C1 segment of cervical spinal cord (tissue), 14 donors: ENCODE measurements at regions not wholly inside any gene's neighbourhood (a gene's known extent, or its start where the extent isn't known, plus 50 kb on each side); places are given as distances from the start of the nearest gene placed in this dataset.

ENCODE experiments used
- DNase-seq, 14 donors: peaks; one replicate each; lab custom pipeline; 2025; lab: John Stamatoyannopoulos, UW

DNA sequence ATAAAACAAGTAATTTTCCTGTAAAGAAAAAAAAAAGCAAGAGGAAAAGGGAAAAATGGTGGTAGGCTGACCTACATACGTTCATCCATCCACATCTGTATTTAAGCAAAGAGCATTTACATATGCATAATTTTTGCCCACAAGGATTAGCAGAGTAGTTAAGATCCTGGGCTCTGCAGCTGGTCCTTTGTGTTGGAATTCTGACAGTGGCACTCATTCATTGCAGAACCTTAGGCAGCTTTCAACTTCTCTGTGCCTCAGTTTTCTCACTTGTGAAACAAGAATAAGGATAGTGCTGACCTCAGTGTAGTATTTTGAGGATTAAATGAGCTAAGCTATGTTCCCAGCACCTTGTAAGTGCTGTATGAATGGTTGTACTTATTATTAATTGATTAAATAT, 211.3 kb downstream of the ARL4C start:
- DNase-seq = no peak

DNA sequence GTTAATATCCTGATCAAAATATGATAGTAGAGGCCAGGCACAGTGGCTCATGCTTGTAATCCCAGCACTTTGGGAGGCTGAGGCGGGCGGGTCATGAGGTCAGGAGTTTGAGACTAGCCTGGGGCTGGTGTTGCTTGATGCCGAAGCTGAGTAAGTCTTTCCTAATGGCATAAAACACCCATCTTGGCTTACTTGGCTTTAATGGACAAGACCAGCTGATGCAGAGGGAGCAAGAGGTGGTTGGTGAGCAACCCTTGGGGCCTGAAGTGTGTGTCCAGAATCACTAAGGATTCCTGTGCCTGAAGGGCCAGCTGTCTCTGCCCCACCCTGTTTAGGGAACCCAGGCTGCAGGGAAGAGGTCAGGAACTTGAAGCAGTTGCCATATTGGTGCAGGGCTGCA, 217.2 kb downstream of the ARL4C start:
- DNase-seq = no peak

DNA sequence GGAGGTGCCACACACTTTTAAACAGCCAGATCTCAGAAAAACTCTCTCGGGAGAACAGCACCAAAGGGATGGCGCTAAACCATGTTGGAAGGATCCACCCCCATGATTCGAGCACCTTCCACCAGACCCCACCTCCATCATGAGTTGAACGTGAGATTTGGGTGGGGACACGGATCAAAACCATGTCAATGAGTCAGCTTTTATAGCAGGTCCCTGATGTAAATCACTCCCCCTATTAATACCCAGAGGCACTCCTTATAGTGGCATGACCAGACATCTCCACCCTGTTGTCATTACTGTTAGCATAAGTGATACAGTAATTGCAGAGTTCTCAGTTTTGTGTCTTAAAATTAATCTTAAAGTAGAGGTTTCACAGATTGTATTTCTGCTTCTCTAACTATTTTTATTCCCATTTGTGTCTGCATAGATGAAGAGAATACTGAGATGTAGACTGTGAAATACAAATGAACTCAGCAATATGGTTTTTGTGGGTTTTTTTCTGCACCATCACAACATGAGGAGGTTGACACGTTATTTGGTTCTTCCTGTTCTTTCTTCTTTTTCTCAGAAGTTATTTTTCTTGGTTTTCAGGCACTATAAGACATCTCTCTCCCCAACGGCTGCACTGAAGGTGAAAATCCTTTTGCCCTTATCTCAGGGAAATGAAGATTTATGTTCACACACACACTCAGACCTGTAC, 218.2 kb downstream of the ARL4C start:
- DNase-seq = no peak

DNA sequence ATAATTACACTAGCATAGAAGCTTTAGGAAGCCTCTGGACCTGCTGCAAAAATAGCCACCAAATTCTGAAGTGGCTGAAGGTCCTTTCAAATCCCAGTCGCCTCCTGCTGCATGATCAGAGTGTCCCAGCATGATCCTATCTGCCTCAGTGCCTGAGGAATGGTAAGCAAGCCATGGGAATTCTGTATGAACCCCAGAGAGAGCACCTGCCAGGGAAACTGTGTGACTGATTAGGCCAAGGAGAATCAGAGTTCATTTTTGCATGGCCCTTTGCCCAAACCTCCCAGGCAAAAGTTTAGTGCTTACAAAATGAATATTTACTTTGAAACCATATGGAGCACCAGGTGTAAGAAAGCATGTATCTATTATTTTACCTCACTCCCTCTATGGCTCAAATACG, 221.4 kb downstream of the ARL4C start:
- DNase-seq = no peak

DNA sequence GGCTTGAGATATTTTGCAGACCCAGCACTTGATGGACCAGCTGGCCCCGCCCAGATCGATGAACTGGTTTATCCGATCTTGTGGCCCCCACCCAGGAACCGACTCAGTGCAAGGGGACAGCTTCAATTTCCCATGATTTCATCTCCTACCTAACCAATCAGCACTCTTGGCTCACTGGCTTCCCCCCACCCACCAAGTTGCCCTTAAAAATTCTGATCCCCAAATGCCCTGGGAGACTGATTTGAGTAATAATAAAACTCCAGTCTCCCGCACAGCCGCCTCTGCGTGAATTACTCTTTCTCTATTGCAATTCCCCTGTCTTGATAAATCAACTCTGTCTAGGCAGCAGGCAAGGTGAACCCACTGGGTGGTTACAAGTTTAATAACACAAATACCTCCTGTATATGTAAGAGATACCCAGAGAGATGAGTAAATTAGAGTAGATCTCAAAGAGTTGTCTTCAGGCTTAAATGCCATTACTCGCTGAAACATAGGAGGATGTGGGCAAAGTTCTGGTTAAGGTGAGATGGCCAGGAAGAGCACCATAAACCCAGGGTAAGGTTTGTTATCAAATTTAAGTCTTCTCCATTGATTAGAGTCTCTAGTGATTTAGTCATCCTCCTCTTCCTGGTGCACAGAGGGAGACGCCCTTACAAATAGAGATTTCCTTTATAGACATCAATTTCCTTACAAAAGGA, 222.8 kb downstream of the ARL4C start:
- DNase-seq = no peak

DNA sequence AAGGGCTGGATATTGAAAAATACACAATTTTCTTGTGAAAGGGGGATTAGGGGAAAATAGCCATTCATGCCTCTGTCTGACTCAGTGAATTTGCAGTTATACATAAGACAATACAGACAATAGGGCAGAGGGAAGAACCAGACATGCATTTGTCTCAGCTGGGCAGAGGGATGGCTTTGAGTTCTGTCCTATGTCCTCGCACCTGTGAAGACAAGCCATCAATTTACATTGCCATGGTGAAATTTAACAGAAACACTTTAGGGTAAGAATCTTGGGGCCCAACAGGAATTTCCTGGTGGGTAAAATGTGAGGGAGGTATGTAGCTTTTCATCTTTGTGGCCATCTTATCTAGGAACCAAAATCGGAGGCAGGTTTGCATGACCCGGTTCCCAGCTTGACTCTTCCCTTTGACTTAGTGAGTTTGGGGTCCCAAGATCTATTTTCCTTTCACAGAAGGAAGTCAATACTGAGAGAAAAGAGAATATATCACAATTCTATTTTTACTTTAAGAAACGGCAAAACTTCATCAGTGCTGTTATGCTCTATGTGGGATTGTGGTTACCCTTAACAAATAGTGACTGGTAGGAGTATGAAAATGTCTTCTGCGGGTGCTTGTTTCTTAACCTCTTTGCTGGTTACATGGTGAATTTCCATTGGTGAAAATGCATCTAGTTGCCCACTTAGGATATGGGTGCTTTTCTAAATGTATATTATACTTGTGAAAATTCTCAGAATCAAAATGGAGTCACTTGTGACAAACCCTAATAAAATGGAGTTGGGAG, 221.8 kb downstream of the SPP2 start:
- DNase-seq = no peak

DNA sequence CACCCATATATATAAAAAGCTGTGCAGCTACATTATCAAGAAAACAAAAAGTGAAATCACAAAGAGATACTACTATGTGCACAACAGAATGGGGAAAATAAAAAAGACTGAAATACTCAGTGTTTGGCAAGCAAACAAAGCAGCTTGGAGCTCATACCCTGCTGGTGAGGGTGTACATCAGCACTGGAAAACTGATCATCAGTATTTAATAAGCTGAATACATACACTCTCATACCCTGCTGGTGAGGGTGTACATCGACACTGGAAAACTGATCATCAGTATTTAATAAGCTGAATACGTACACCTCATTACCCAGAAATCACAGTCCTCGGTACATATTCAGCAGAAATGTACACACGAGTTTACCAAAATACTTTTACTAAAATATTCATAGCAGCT, 220.8 kb downstream of the SPP2 start:
- DNase-seq = no peak

DNA sequence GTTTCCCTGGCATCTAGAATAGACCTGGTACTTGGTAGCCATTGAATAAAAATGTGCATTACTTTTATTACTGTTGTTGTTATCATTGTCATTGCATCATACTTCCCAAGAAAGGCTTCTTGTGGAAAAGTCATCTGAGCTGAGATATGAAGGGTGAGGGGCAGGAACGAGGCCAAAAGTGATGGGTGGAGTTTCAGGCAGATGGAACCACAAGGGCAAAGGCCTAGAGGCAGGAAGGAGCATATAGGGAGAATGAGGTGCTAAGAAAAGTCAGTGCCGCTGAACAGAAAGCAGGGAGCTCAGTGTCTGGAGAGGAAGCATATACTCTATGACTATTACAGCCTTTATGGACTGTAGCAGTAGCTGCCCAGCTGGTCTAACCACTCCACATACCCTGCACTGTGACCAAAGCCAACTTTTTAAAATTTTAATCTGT, 219.3 kb downstream of the SPP2 start:
- DNase-seq = no peak

DNA sequence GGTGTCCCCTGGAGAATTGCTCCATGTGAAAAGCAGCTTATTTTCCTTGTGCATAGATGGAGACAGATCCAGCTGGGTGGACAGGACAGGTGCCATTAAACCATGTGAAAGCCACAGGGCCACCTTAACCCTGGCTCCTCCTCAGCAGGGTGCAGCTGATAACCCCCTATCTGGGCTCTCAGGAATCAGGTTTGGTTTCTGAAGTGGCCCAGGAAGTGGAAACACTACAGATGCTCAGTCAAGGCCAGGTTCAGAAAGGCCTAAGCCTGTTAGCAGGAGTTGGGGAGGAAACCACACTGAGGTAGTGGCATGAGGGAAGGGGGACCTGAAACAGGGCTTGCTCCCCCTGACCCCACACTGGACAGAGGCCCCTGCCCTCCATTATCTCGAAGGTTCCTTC, 217.0 kb downstream of the SPP2 start:
- DNase-seq = no peak

DNA sequence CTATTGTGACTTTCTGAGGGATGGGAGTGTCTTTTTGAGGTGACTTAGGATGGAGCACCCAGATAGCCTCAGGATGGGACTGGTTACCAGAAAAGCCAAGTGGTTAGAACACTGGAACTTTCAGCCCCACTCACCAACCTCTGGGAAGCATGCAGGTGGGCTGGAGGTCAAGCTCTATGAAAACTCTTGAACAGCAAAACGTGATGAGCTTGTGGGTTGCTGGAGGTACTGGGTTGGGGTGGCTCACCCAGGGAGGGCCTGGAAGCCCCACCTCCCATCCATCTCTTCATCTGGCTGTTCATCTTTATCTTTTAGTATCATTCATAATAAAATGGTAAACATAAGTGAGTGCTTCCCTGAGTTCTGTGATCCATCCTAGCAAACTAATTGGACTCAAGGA, 216.4 kb downstream of the SPP2 start:
- no peak for DNase-seq

DNA sequence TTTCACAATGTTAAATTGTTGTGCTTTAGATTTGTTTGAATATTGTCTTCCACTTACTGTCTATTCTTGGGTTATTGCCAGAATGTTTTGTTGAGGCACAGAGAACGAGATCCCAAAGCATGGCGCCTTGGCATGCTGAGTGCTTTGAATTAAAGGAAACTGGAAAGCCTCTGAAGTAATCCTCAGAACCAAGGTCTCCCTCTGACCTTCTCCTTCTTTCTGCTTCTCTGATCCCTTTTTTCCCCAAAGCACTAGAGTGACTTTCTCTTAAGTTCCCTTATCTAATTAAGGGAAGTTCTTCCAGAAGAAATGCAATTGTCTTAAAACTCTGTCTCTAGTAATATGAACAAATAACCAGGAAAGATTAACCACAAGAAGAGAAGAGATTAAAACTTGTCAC, 214.7 kb downstream of the SPP2 start:
- DNase-seq = no peak

DNA sequence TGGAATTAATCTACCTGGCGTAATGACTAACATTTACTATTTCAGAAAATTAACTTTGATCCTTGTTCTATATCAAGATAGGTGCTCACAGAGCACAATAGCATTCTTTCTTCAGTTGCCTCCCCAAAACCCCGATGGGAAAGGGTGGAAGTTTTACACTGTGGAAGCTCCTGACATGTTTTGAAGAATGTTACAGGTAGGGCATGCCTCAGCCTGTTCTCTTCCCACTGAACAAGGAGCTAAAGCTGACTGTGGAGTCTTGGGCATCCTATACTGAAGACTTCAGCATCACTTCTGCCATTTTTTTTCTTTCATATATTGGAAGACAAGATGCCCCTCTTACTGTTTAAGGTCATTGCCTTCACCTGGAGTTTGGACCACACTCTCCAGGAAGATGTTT, 211.2 kb downstream of the SPP2 start:
- no peak for DNase-seq

DNA sequence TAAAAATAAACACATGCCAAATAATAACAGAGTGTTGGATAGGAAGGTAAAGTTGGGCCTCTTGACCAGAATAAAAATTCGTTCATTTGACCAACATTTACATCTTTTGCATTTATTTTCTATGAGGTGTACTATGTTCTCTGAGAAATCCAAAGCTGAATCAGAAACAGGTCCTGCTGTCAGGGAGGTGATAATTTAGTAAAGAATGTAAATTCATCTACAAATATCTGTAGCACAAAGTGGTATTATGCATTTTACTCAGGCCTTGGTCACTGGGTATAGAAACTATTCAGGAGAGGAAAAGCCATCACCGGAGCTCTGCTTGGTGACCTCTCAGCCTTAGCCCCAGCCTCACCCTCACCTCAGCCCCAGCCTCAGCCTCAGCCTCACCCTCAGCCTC, 208.9 kb downstream of the SPP2 start:
- DNase-seq = no peak

DNA sequence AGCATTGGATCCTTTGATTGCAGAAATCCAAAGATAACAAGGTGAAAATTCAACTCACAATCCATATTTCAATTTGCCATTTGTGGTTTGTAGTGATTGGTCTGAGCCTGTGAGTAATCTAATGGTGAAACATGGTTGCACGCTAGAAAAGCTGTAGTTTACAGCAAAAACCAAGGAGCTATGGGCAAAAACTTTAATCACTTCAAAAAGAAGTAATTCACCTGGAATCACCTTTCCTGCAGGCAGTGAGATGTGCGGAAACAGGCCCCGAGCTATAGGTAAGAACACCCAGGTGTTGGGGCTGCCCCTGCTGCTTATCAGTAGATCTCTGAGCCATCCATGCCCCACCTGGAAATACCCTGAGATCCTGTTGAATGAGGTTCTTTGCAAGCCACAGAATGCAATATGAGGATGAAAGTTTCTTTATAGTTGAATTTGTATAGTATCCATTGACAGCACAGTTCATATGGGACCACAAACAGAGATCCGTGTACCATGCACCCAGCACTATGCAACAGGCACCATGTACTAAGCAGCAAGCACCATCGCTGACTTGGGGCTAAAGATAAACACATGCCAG, 208.2 kb downstream of the SPP2 start:
- DNase-seq = no peak

DNA sequence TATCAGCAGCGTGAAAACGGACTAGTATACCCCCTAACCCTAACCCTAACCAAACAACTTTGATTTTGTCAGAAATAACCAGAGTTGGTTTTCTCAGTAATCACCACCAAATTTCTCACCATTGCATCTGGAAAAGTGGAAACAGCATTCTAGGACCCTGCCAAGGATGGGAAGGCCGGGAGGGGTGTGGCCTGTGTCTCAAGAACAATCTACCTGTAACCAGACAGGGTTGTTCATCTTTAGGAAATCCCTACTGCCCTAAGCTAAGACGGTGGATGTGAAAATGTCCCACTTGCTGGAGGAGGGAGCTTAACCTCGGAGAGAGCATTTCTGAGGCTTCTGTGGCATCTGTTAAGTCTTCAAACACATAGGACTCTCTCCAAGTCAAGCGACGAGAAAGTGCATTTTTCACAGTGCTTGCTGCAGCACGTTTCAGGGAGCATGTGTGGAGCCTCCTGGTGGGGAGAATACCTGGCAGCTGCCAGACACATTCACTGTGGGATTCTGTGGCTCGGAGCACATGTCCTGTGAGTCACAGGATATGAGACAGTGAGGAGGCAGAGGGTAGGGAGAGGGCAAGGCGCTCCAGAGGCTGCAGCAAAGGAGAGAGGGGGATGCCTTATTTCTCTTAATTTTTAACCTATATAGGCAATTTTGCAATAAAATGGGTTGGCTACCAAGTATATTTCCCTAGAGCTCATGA, 207.5 kb downstream of the SPP2 start:
- DNase-seq = peak in 1 of 14 donors; percentile 78

DNA sequence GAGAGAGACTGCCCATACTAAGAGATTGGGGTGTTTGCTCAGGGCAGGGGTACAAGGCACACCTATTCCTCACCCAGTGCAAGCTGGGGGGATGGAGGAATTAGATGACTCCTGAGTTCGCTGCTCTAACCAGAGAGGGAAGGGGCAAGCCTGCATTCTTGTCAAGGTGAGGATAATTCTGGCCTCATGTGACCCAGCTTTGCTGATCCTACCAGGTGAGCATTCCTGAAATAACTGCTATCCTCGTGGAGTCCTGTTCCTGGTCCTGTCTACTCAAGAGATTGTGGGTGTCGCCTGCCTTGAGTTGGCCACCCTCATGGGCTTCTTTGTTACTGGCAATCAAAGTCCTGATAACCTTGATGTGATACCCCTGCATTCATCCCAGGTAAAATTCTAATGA, 206.0 kb downstream of the SPP2 start:
- no peak for DNase-seq

DNA sequence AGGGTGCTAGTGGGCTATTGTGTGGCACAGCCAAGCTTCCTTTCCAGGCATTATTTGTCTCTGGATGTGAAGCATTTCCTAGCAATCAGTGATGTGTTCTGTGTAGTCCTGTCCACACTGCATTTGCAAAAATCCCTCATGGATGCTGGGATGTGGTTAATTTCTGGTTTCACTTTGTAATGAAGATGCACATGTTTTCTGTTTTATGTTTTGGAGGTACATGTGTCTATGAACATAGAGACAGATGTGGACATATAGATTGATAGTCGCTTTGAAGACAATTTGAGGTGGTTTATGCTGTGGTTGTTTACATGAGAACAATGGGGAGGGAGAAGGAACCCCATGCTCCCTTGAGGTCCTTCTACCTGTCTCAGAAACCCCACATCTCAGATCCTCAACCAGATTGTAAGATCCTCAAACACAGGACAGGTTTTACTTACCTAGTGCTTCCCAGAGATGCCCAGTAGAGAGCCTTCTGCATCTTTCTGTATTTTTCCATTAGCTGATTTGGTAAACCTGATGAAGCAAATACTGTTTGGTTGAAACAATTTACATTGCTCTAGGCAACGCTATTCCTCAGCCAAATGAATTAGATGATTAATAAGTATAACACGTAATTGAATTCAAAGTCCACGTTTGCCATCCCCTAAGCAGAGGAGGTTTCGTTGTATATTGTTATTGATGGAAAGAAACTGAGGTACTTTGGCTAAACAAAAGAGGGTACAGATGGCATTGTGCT, 204.4 kb downstream of the SPP2 start:
- no peak for DNase-seq

DNA sequence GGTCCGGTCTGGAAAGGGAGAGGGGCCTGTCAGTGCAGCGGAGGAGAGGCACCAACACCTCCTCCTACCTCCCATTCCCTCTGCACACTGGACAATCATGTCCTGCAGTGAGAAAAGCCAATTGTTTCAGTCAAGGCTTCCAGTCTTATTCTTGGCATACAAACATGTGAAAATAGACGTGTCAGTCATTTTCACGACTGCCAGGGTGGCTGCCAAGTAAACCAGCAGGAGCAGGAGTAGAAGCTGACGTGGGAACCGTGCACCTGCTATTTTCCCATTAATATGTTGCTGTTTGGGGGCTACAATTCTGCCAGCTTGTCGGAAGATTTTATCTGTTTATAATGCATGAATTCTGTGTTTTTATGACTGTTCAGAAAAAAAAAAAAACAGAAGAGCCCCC, 202.3 kb downstream of the SPP2 start:
- peak in 1 of 14 donors; percentile 12 for DNase-seq

DNA sequence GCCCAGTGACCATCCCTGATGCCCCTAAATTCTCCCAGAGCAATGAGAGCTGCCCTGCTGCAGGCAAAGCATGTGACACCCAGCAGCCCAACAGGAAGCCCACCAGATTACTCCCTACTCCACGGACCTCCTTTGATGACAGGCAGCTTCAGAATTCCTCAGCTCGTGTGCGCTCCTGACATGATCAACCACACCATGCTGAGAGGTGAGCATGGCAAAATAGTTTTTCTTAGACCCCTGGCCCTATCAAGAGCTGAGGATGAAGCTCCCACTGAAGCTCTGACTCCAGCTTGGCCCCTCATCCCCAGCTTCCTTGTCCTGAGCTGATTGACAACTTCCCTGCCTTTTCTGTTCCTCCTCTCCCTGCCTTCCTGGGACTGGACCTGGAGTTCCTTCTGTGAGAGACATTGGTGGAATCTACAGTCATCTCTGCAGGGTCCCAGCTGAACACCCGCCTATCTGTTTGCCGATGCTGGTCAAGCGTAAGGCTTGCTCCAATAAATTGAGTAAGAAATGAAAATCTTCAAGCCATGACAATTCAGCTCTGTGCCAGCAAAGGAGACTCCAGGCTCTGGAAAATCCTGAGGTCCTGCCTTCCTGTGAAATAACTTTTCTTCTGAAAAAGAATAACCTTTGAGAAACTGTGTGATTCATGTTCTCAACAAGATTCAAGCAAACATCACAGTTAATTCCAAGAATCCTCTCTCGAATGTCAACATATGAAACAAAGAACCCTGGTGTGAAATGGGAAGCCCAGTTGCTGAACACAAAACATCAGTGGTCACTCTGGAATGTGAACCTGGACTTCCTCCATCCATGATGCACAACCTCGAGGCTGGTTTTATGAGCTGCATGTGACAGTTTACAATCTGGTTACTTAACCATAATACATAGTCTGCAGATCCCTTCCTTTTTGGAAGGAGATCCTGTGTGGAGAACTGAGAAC, 201.1 kb downstream of the SPP2 start:
- DNase-seq = no peak

DNA sequence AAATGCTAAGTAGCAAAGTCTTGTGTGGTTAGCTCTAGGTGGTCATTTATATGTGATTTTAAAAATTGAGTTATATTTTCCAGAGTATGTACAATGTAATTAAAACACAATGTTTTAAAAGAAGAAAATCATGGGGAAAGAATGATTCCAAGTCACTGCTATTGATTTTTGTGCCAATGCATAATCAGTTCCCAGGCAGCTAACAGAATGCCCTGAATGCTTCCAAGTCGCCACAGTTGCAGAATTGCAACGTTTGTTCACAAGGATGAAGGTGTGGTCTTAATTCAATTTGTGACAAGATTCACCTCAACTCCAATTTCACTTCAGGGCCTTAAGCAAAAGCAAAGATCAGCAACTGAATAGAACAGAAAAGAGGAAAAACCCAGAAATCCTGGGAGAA, 200.4 kb downstream of the SPP2 start:
- no peak for DNase-seq
